ENCODE measurements at regions not wholly inside any gene's neighbourhood (a gene's known extent, or its start where the extent isn't known, plus 50 kb on each side); places are given as distances from the start of the nearest gene placed in this dataset.

GRCh38 chr4:184951668-184952160, 66.6 kb upstream of the HELT start:
- DNase-seq (ENCODE audit: low spot score): no peak
- FAIRE-seq: no peak
- intact Hi-C loops (cut with micrococcal nuclease; ENCODE audit: unreplicated experiment): no loop called here
- H3K9ac ChIP-seq (ENCODE audit: insufficient read depth, low read depth, low read length): no peak overlapping the region
- H3K4me1 ChIP-seq (ENCODE audit: insufficient read depth, low read length): peaks cover 26% of the 10 kb centered on the region
- ChIA-PET POLR2A (no interaction called here), CTCF (ENCODE audit: low intra/inter-chr PET ratio, low total read pairs) (no interaction called here)
- no peak overlapping the region for H2AFZ ChIP-seq (ENCODE audit: low read length)
- H4K20me1 ChIP-seq (ENCODE audit: insufficient read depth, low read length): no peaks in the 10 kb centered on the region
- no peaks in the 10 kb centered on the region for H3K79me2 ChIP-seq (ENCODE audit: insufficient read depth, low read length)
- TF ChIP-seq ZNF501 (CRISPR knock-in tag; IDR thresholded peaks at IDR 0.05) (no peak), ZNF460 (CRISPR knock-in tag; IDR thresholded peaks at IDR 0.05; ENCODE audit: borderline replicate concordance) (no peak), SNAI1 (CRISPR knock-in tag; IDR thresholded peaks at IDR 0.05; ENCODE audit: borderline replicate concordance) (no peak), SNAPC5 (CRISPR knock-in tag; IDR thresholded peaks at IDR 0.05; ENCODE audit: borderline replicate concordance) (no peak), ZNF333 (CRISPR knock-in tag; IDR thresholded peaks at IDR 0.05; ENCODE audit: borderline replicate concordance) (no peak), NRL (CRISPR knock-in tag; IDR thresholded peaks at IDR 0.05; ENCODE audit: borderline replicate concordance) (no peak), HIVEP1 (CRISPR knock-in tag; IDR thresholded peaks at IDR 0.05) (no peak)
- no TSS peak for BruUV-seq (replicated peaks)
- no peak for ATAC-seq
- no peak overlapping the region for H3K4me2 ChIP-seq (ENCODE audit: low read depth, low read length)
- no peaks in the 10 kb centered on the region for H3K36me3 ChIP-seq (replicated peaks in 1 of 2; ENCODE audit: control insufficient read depth in 1 of 2, insufficient read depth in 2 of 2, low read length in 2 of 2)
- H3K4me3 ChIP-seq (replicated peaks in 1 of 3; ENCODE audit: insufficient read depth in 1 of 3, low read depth in 2 of 3, low read length in 3 of 3): no peak overlapping the region
- H3K9me3 ChIP-seq (ENCODE audit: low read length): no peaks in the 10 kb centered on the region
- in situ Hi-C loops (cut with HindIII; ENCODE audit: extremely low pct_ligation_motif_present, low pct_unique_long_range_greater_than_20kb): no loop called here
- peaks cover 0 to 10% of the 10 kb centered on the region in 2 experiments; a peak in 2 of 5 replicates for H3K27me3 ChIP-seq (ENCODE audit: control insufficient read depth in 1 of 2, insufficient read depth in 2 of 2, low read length in 2 of 2)
- H3K27ac ChIP-seq (ENCODE audit: extremely low read length, insufficient read depth, low read length): no peak overlapping the region
- WGBS (ENCODE audit: low lambda C conversion rate): 90% methylated on average over 15 of the region's 22 CpGs

DNA sequence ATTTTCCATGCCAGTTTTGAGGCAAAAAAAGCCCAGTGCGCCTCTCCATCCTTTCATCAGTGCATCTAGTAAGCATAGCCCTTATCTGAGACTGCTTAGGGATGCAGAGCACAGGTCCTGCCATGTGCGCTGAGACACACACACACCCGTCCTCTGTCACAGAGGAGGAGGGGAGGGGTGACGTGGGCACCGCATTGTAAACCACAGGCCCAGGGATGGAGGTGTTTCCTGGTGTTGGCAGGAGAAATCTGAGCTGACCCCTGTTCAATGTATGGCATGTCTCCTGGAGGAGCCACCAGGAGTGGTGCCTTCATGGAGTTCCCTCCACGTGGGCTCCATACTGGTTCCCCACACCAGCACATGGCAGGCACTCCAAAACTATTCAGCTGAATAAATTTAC, 65.8 kb upstream of the HELT start:
- ATAC-seq: no peak
- Histone ChIP-seq H3K4me1 (ENCODE audit: insufficient read depth, low read length) (peaks cover 26% of the 10 kb centered on the region), H4K20me1 (ENCODE audit: insufficient read depth, low read length) (no peaks in the 10 kb centered on the region), H2AFZ (ENCODE audit: low read length) (no peak overlapping the region), H3K9ac (ENCODE audit: insufficient read depth, low read depth, low read length) (no peak overlapping the region), H3K79me2 (ENCODE audit: insufficient read depth, low read length) (no peaks in the 10 kb centered on the region), H3K4me2 (ENCODE audit: low read depth, low read length) (no peak overlapping the region), H3K9me3 (ENCODE audit: low read length) (no peaks in the 10 kb centered on the region), H3K27me3 (ENCODE audit: control insufficient read depth in 1 of 2, insufficient read depth in 2 of 2, low read length in 2 of 2) (peaks cover 0 to 14% of the 10 kb centered on the region in 2 experiments; a peak in 2 of 5 replicates), H3K36me3 (replicated peaks in 1 of 2; ENCODE audit: control insufficient read depth in 1 of 2, insufficient read depth in 2 of 2, low read length in 2 of 2) (no peaks in the 10 kb centered on the region), H3K4me3 (replicated peaks in 1 of 3; ENCODE audit: insufficient read depth in 1 of 3, low read depth in 2 of 3, low read length in 3 of 3) (no peak overlapping the region), H3K27ac (ENCODE audit: extremely low read length, insufficient read depth, low read length) (no peak overlapping the region)
- FAIRE-seq: no peak
- intact Hi-C loops (cut with micrococcal nuclease; ENCODE audit: unreplicated experiment) (no loop called here), in situ Hi-C loops (cut with HindIII; ENCODE audit: extremely low pct_ligation_motif_present, low pct_unique_long_range_greater_than_20kb) (no loop called here)
- DNase-seq (ENCODE audit: low spot score): no peak
- TF ChIP-seq MNT (IDR thresholded peaks at IDR 0.05): peak; percentile 83
- TF ChIP-seq ZBTB42 (CRISPR knock-in tag; IDR thresholded peaks at IDR 0.05): no peak
- CTCF ChIA-PET (ENCODE audit: low intra/inter-chr PET ratio, low total read pairs): no interaction called here
- BruUV-seq (replicated peaks): no TSS peak
- 44% methylated on average over 6 of the region's 6 CpGs for WGBS (ENCODE audit: low lambda C conversion rate)
- POLR2A ChIA-PET: no interaction called here

Data from HepG2 (cell line).